T-helper 1 cell treated with Interleukin-12 subunit alpha and Interleukin-12 subunit beta and Interleukin-4 antibody, amounts not matched to agents 30 ng/mL and 1 ng/mL, for 36 hours (primary cell): ENCODE measurements at regions not wholly inside any gene's neighbourhood (a gene's known extent, or its start where the extent isn't known, plus 50 kb on each side); places are given as distances from the start of the nearest gene placed in this dataset.

Source experiments
- intact Hi-C: fragments of 100-400 bp; cut with micrococcal nuclease; formaldehyde crosslinking; loops from one replicate; pipeline ENCODE4 v1.15.1; 2024

- intact Hi-C loops, result no loop called here
Observed at GRCh38 chr4:133775881-133776280, 425.7 kb downstream of the PABPC4L start.

GRCh38 chr4:133775469-133775868 lies 426.1 kb downstream of the PABPC4L start:
- intact Hi-C loops, result no loop called here

GRCh38 chr4:133759428-133759827 lies 442.2 kb downstream of the PABPC4L start:
- intact Hi-C loops, result no loop called here

GRCh38 chr4:133741766-133742165 lies 459.8 kb downstream of the PABPC4L start:
- intact Hi-C loops, result no loop called here

- intact Hi-C loops, result no loop called here
Observed at GRCh38 chr4:133720001-133720400, 481.6 kb downstream of the PABPC4L start.

- intact Hi-C loops, result no loop called here
Observed at GRCh38 chr4:133719098-133719497, 482.5 kb downstream of the PABPC4L start.

- intact Hi-C loops, result no loop called here
Observed at GRCh38 chr4:133714211-133714610, 487.4 kb downstream of the PABPC4L start.

- intact Hi-C loops, result no loop called here
Observed at GRCh38 chr4:133713340-133713739, 488.2 kb downstream of the PABPC4L start.

- intact Hi-C loops, result no loop called here
Observed at GRCh38 chr4:133711817-133712216, 489.8 kb downstream of the PABPC4L start.

- intact Hi-C loops, result no loop called here
Observed at GRCh38 chr4:133694416-133694815, 507.2 kb downstream of the PABPC4L start.

GRCh38 chr4:133683967-133684366 lies 517.6 kb downstream of the PABPC4L start:
- intact Hi-C loops, result no loop called here

- intact Hi-C loops, result no loop called here
Observed at GRCh38 chr4:133668061-133668851, 519.2 kb downstream of the PCDH10 start.

GRCh38 chr4:133647206-133647605 lies 498.1 kb downstream of the PCDH10 start:
- intact Hi-C loops, result no loop called here

- intact Hi-C loops, result no loop called here
Observed at GRCh38 chr4:133641191-133641590, 492.1 kb downstream of the PCDH10 start.

- intact Hi-C loops, result no loop called here
Observed at GRCh38 chr4:133638751-133639150, 489.7 kb downstream of the PCDH10 start.

GRCh38 chr4:133637161-133637560 lies 488.1 kb downstream of the PCDH10 start:
- intact Hi-C loops, result no loop called here

GRCh38 chr4:133624744-133625143 lies 475.6 kb downstream of the PCDH10 start:
- intact Hi-C loops, result no loop called here

GRCh38 chr4:133623847-133624246 lies 474.8 kb downstream of the PCDH10 start:
- intact Hi-C loops, result no loop called here

GRCh38 chr4:133621628-133622027 lies 472.5 kb downstream of the PCDH10 start:
- intact Hi-C loops, result no loop called here

- intact Hi-C loops, result no loop called here
Observed at GRCh38 chr4:133620555-133620954, 471.5 kb downstream of the PCDH10 start.

- intact Hi-C loops, result no loop called here
Observed at GRCh38 chr4:133618963-133619362, 469.9 kb downstream of the PCDH10 start.

GRCh38 chr4:133600008-133600407 lies 450.9 kb downstream of the PCDH10 start:
- intact Hi-C loops, result no loop called here

GRCh38 chr4:133598779-133599178 lies 449.7 kb downstream of the PCDH10 start:
- intact Hi-C loops, result no loop called here
